Liver (tissue), 3 donors: ENCODE measurements at regions not wholly inside any gene's neighbourhood (a gene's known extent, or its start where the extent isn't known, plus 50 kb on each side); places are given as distances from the start of the nearest gene placed in this dataset.

Experiments
- ATF3 ChIP-seq: IDR thresholded peaks from 2 replicates; pipeline ENCODE4 v1.6.1; 2016; ENCODE audit warnings: antibody characterized with exemption
- CTCF ChIP-seq: fragments of 150-350 bp; IDR thresholded peaks from 2 replicates; pipeline ENCODE4 v1.5.1; 2017; ENCODE audit warnings: improper control_type of control experiment, low read depth, low read length; ENCODE audit not compliant: missing input control
- EGR1 ChIP-seq, 2 donors: IDR thresholded peaks; 2 replicates each; pipeline ENCODE4 v1.6.1; 2016 to 2018; ENCODE audit warnings: antibody characterized with exemption in 2 of 2, low read depth in 2 of 2
- FOXA1 ChIP-seq: IDR thresholded peaks from 2 replicates; pipeline ENCODE4 v1.6.1; 2016; ENCODE audit warnings: antibody characterized with exemption
- GABPA ChIP-seq, 2 donors: IDR thresholded peaks in 1 of 2; conservative IDR thresholded peaks in 1 of 2; 2 replicates each; pipeline ENCODE4 v1.6.1; 2016; ENCODE audit warnings: antibody characterized with exemption in 2 of 2, mild to moderate bottlenecking in 1 of 2, moderate library complexity in 1 of 2
- MAX ChIP-seq: IDR thresholded peaks from 2 replicates; pipeline ENCODE4 v1.6.1; 2016; ENCODE audit warnings: antibody characterized with exemption
- RAD21 ChIP-seq, 2 donors: IDR thresholded peaks; 2 replicates each; pipeline ENCODE4 v1.6.1; 2016; ENCODE audit warnings: antibody characterized with exemption in 2 of 2, mild to moderate bottlenecking in 2 of 2
- REST ChIP-seq: IDR thresholded peaks from 2 replicates; pipeline ENCODE4 v1.6.1; 2016; ENCODE audit warnings: antibody characterized with exemption, mild to moderate bottlenecking
- SP1 ChIP-seq: IDR thresholded peaks from 2 replicates; pipeline ENCODE4 v1.6.1; 2018; ENCODE audit warnings: antibody characterized with exemption, mild to moderate bottlenecking
- YY1 ChIP-seq: IDR thresholded peaks from 2 replicates; pipeline ENCODE4 v1.6.1; 2016; ENCODE audit warnings: antibody characterized with exemption, mild to moderate bottlenecking
- donor health status: healthy.
- donor health status: healthy.

GRCh38 chr4:123077330-123077729 is 154.9 kb upstream of the NUDT6 start:
- TF ChIP-seq CTCF (no peak), EGR1 (IDR thresholded peaks at IDR 0.05; ENCODE audit: low read depth in 2 of 2) (no peak), ATF3 (no peak), SP1 (no peak), FOXA1 (no peak), YY1 (no peak), GABPA (IDR thresholded peaks at IDR 0.05 in 1 of 2, conservative IDR thresholded peaks at IDR 0.05 in 1 of 2) (no peak), RAD21 (IDR thresholded peaks at IDR 0.05) (no peak), REST (no peak), MAX (no peak)
